ENCODE measurements at regions not wholly inside any gene's neighbourhood (a gene's known extent, or its start where the extent isn't known, plus 50 kb on each side); places are given as distances from the start of the nearest gene placed in this dataset.
"Not testable (repeated sequence)": the region's sequence is repeated elsewhere in the genome, so short reads cannot be mapped to it uniquely, and the experiment has no call there.

- no peak for DNase-seq
Measured at GRCh38 chr4:81698538-81699296, 227.0 kb upstream of the RASGEF1B start.

DNA sequence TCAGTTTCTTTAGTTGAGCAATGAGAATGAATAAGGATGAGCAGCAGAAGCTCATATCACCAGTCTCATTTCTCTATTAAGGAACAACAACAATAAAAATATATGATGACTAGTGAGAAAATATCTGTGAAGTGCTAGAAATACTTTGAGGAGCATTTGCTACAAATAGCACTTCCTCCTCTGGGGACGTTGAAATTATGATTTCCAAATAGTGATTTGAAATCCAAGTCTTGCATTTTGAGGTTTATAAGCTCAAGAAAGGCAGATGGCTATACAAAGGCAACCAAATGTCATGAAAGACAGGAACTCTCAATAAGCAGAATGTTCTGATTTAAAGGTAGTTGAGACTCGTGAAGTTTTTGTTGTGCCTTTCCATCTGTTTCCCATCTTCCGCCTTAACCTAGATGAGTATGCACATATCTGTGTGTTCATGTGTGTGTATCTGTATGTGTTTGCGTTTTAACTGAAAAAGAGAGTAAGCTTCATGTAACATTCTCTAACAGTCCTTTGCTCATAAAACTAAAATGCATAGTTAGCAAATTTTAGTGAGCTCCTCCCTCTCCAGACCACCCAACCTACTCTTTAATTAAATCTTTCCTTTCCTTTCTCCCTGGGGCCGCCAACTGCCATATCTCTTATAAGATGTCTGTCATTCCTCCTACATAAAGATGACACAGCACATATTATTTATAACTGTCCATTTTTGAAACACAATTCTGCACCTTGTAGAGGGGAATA is 222.6 kb upstream of the RASGEF1B start:
- DNase-seq, result no peak

- DNase-seq, result no peak
Measured at GRCh38 chr4:81690871-81691270, 219.2 kb upstream of the RASGEF1B start.

- DNase-seq, result peak; percentile 19
Measured at GRCh38 chr4:81688085-81688484, 216.4 kb upstream of the RASGEF1B start.

DNA sequence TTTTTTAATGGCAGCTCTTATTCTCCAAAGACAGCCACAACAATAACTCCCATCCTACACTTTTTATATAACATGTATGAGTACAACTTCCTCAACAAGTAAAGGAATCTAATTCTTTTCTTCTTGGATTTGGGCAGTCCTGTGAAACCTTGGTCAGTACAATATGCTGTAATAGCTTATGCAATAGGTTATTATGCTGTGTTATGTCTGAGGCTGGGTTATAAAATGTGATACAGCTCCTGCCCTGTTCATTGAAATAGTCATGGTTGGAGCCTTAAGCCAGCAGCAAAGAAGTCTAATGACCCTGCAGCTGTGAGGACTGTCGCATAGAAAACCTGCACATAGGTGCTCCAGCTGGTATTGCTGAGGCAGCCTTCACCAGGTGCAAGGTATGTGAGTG is 215.8 kb upstream of the RASGEF1B start:
- DNase-seq, result no peak

- no peak for DNase-seq
Measured at GRCh38 chr4:81685104-81685503, 213.4 kb upstream of the RASGEF1B start.

- no peak for DNase-seq
Measured at GRCh38 chr4:81684352-81684751, 212.6 kb upstream of the RASGEF1B start.

DNA sequence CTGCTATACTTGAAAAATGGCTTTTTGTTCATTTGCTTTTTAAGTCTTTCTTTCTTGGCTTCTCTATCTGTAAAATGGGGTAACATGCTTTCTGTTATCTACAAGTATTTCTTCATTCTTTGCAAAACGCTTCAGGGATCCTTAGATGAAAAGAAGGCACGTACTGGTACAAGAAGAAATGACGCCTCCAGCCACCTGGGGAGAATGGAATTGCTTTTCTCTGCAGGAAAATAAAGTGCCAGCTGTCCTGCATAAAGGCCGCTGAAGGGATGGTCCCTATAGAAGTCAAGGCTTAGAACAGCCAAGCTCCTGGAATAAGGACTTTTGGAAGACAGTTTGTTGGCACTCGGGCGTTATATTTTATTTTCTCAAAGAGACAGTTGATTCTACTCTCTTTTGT is 210.8 kb upstream of the RASGEF1B start:
- DNase-seq, result no peak

DNA sequence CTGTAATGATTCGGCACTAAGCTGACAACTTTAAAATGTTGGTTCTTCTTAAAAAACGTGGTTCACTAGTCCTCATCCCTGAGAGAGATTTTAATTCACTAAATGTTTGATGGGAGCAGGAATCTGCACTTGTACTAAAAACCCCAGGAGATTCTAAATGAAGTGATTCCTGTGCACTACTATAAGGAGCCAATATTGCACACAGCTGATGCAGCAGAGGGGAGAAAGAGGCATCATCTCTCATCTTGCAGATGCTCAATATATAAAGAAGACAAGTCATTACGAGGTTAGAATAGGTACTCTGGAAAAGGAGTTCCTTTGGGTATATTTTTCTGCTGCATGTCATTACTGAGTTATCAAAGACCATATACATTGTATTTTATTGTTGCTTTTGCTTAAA is 207.6 kb upstream of the RASGEF1B start:
- no peak for DNase-seq

DNA sequence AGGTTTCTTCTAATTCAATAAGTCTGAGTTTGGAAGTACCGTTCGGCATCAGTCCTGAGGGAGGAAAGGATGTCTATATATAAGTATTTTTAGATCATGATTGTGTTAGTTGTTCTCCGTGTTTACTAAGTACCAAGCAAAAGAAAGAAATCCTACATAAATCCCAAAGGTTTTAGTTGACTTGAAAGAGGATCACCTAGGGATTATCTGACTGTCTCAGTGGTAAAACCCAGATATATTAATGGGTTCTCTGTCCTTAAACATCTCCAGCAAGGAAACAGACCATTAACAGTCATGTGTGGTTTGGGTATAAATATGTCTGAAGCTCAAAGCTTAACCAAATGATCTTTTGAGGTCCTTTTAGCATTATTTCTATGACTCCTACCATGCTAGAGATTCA is 207.1 kb upstream of the RASGEF1B start:
- DNase-seq, result no peak

DNA sequence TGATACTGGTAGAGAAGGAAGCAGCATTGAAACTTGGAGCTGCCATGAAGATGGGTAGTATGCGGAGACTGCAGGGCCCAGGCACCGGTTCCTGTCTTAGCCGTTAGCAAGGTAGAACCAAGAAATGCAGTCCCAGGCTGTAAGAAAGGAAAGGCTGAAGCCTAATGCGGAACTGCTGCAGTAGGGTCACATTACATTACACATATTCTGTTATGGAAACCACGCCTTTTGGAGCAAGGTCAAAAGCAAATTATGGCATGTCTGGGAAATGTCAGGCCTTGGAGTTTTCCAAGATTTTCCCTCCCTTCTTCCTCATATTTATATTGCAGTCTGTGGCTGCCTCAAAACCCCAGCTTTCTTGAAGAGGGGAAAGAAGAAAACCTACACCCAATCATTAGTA is 204.8 kb upstream of the RASGEF1B start:
- no peak for DNase-seq

DNA sequence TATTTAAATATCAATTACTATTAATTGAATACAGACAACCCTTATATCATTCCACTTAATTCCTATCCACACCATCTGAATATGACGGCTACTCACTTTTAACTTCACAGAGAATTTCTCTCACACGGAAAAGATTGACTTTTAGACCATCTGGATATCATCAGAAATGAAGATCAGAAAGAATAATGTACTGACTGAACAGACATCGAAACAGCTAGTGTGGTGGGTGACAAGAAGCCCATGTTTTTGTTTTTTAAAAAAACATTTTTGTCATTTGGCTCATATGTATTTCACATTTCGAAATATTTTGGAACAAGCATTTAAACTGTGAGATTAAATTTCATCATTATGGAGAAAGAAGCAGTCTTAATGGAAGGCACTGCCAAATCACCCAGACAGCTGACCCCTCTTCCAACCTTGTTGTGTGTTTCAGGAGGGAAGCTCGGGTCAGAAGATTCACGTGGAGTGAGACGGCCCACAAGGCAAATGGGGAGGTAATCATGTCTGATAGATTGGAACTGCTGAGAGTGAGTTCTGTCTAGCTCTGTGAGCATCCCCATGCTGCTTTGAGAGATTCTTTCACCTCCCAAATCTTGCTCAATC is 204.2 kb upstream of the RASGEF1B start:
- no peak for DNase-seq

- no peak for DNase-seq
Measured at GRCh38 chr4:81673961-81674360, 202.3 kb upstream of the RASGEF1B start.

- DNase-seq, result not testable (repeated sequence)
Measured at GRCh38 chr4:81668328-81668727, 196.6 kb upstream of the RASGEF1B start.

GRCh38 chr4:81667539-81667938 is 195.8 kb upstream of the RASGEF1B start:
- DNase-seq, result no peak

GRCh38 chr4:81666491-81666890 is 194.8 kb upstream of the RASGEF1B start:
- no peak for DNase-seq

GRCh38 chr4:81665649-81666048 is 193.9 kb upstream of the RASGEF1B start:
- DNase-seq, result no peak

- no peak for DNase-seq
Measured at GRCh38 chr4:81665045-81665444, 193.3 kb upstream of the RASGEF1B start.

DNA sequence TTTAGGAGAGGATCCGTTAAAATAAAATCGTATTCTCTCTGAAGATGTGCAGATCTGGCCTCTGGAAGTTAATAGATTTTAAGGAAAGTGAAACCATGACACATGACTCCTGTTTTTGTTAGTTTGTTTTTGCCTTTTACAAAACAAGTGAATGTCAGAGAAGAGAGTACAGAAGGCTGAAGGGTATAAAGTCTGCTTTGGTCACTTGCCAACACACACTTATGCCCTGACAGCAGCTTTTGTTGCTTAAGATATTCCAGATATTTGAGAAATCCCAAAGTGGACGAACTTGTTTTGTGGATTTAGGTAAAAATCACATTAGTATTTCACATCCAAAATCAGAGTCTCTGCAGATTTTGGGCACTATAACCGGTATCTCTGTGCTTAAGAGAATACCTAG is 192.4 kb upstream of the RASGEF1B start:
- DNase-seq, result no peak

GRCh38 chr4:81663368-81663767 is 191.7 kb upstream of the RASGEF1B start:
- no peak for DNase-seq

DNA sequence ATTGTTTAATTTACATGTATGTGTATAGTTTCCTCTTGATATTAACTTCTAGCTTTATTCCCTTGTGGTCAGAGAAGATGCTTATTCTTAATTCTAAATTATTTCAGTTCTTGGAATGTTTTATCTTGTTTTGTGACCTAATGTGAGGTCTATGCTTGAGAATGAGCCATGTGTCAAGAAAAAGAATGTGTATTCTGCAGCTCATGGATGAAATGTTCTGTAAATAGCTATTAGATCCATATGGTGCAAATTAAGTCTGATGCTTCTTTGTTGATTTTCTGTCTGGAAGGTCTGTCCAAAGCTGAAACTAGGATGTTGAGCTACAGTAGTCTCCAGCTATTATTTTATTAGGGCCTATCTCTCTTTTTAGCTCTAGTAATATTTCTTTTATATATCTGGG is 187.3 kb upstream of the RASGEF1B start:
- DNase-seq, result no peak

DNA sequence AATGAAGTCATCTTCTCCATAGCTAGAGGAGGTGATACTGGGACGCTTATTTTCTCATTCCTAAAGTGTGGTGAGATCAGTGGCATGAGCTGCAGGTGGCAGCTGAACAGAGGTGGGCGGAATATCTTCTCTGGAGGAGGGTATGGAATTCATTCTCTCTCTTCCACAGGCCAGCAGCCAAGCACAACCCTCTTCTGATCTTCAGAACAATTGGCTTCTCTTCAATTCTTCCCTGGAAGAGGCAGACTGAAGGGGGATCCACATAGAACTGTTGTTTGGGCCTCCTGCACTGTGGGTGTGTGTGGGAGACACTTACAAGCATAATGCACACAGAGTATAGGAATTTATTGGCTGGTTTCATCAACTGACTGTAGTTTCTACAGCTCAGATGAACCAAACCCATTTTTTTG is 180.4 kb upstream of the RASGEF1B start:
- DNase-seq, result peak; percentile 86

DNA sequence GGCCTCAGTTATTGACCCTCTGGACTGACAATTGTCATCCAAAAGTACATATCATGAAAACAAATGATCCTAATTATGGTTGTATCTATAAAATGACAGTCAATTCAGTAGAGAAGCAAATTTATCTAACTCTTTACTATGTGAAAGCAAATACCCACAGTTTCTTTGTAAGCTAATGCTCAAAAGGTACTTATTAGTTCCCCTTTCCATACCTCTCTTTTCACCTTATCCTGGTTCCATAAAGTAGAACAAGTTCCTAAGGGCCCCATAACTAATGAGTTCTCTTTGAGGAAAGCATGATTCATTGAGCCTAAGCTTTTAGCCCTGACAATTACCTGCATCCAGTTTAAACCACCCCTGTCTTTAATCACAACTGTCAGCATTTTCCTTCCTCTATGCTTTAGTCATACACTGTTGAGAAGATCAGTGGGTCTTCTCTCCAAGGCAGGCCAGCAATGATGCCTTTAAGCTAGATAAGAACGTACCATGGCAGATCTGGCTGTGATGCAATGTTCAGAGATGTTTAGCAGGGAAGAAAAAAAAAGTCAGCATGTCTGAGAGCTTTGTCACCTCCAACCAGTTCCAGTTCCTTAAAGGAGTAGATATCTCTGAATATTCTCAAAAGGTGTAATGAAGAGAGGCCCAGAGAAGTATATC is 179.7 kb upstream of the RASGEF1B start:
- peak; percentile 89 for DNase-seq
